Bronchial epithelial cell (primary cell): ENCODE measurements at regions not wholly inside any gene's neighbourhood (a gene's known extent, or its start where the extent isn't known, plus 50 kb on each side); places are given as distances from the start of the nearest gene placed in this dataset.
A peak's percentile ranks its signal among the peaks of the same experiment; 100 is the strongest.

Experiments
- DNase-seq: peaks from one replicate; pipeline ENCODE4 v3.0.0-alpha.2; 2010; ENCODE audit warnings: low read depth
- FAIRE-seq: peaks from 2 replicates; lab custom pipeline; 2011; peaks lifted over from hg19 to GRCh38; lab: Jason Lieb, UNC
- H3K27me3 ChIP-seq: 2 replicates; pipeline ENCODE4 v1.5.1; 2011; ENCODE audit warnings: low read length; ENCODE audit not compliant: control insufficient read depth, insufficient read depth
- H3K36me3 ChIP-seq: 2 replicates; pipeline ENCODE4 v1.5.1; 2011; ENCODE audit warnings: low read length; ENCODE audit not compliant: control insufficient read depth, insufficient read depth
- H3K4me3 ChIP-seq: 2 replicates; pipeline ENCODE4 v1.5.1; 2011; ENCODE audit warnings: mild to moderate bottlenecking, low read depth, low read length, control low read depth
- CTCF ChIP-seq: IDR thresholded peaks from 2 replicates; pipeline ENCODE4 v1.5.1; 2011; ENCODE audit warnings: mild to moderate bottlenecking, moderate library complexity, low read length, control low read depth, inconsistent platforms; ENCODE audit not compliant: insufficient read depth, severe bottlenecking

DNA sequence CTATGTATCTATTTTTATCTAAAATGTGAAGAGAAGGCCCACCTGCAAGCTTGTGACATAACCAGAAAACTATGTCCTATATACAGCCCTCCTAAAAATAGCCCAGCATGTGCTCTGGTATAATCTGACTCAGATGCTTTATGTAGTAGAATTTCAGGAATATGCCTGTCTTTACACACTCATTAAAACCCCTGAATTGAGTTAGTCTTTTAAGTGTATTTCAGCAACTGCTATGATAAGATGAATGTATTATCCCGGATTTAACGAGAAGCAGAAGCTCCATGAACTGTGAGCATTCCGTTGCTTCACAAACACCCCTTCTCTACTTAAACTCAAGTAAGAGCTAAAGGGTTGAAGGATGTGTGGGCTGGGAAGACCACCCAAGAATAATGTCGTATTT, 89.9 kb upstream of the PRICKLE1 start:
- DNase-seq = peak; percentile 27
- no peak overlapping the region for H3K4me3 ChIP-seq
- no peak for FAIRE-seq
- no peaks in the 10 kb centered on the region for H3K27me3 ChIP-seq
- H3K36me3 ChIP-seq = no peaks in the 10 kb centered on the region
- TF ChIP-seq CTCF = no peak

DNA sequence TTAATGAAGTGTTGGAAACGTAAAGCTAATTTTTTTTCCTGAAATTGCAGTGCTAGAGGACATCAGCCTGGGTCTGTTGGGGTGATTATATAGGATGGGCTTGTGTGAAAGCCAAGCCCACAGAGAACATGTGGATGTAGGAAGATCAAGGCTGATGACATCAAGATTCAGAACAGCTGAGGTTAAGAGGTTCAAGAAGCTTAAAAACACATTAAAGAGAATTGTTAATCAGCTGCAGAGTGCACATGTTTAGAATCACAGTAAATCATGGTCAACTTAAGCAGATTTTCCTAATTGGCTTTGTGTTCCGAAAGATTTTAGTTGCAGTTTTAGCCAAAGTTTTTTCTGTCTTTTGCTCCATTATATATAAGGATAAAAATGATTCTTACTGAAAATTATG, 87.9 kb upstream of the PRICKLE1 start:
- H3K27me3 ChIP-seq = no peaks in the 10 kb centered on the region
- DNase-seq (no peak), FAIRE-seq (no peak)
- TF ChIP-seq CTCF = no peak
- H3K36me3 ChIP-seq = no peaks in the 10 kb centered on the region
- no peak overlapping the region for H3K4me3 ChIP-seq

- Histone ChIP-seq H3K27me3 (no peaks in the 10 kb centered on the region), H3K4me3 (no peak overlapping the region), H3K36me3 (no peaks in the 10 kb centered on the region)
- no peak for TF ChIP-seq CTCF
- DNase-seq = no peak
- FAIRE-seq = no peak
These were observed 84.0 kb upstream of the PRICKLE1 start for GRCh38 chr12:42673535-42673934.

GRCh38 chr12:42670719-42671118, 81.2 kb upstream of the PRICKLE1 start:
- DNase-seq = no peak
- TF ChIP-seq CTCF = no peak
- H3K4me3 ChIP-seq = no peak overlapping the region
- H3K36me3 ChIP-seq = no peaks in the 10 kb centered on the region
- no peaks in the 10 kb centered on the region for H3K27me3 ChIP-seq
- FAIRE-seq = no peak

DNA sequence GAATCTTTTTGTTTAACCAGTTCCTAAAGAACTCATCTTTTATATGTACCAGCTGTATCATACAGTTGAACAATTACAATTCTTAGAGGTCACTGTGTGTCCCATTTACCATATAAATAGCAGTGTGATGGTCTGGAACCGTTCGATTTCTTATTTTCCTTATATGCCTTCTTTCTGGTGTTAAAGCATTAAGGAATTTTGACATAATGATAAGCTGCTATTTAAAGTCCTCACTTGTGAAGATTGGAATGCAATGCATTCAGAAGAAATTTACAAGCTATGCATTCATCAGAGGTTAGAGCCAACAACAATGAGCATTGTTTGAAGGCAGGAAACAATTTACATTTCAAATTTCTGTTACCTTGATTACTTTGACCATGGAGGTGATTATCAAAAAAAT, 80.0 kb upstream of the PRICKLE1 start:
- DNase-seq (no peak), FAIRE-seq (no peak)
- Histone ChIP-seq H3K36me3 (no peaks in the 10 kb centered on the region), H3K4me3 (no peak overlapping the region), H3K27me3 (no peaks in the 10 kb centered on the region)
- TF ChIP-seq CTCF = no peak

DNA sequence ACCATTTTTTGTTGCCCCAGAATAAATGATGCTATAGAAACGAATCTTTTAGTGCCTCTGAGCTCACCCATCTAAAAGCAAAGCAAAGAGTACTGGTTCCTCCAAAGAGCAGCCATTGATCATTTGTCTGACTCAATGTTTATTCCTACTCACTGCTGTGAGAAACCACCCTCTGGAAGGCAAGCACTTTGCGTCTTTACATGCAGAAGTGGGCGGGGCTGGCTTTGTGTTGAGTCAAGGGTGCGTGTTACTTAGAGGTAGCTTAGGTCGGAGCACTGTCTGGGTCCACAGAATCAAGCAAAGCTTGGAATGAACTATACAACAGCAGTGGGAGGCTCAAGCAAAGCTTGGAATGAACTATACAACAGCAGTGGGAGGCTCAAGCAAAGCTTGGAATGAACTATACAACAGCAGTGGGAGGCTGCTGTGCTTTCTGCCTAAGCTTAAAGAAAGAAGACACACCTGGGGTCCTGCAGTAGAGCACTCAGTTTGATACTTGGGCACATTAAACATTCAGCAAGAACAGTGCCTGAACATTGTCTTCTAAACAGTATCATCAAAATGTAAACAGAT, 77.2 kb upstream of the PRICKLE1 start:
- peak; percentile 91 for DNase-seq
- Histone ChIP-seq H3K27me3 (no peaks in the 10 kb centered on the region), H3K36me3 (no peaks in the 10 kb centered on the region), H3K4me3 (no peak overlapping the region)
- FAIRE-seq = no peak
- no peak for TF ChIP-seq CTCF
